HG03469 (cell line): ENCODE measurements at regions not wholly inside any gene's neighbourhood (a gene's known extent, or its start where the extent isn't known, plus 50 kb on each side); places are given as distances from the start of the nearest gene placed in this dataset.

Experiments
- ATAC-seq: cut with Tn5 transposase; IDR thresholded peaks from one replicate; pipeline ENCODE4 v1.9.1; 2021; ENCODE audit warnings: mild to moderate bottlenecking, moderate library complexity, moderate number of reproducible peaks; ENCODE audit not compliant: unreplicated experiment

DNA sequence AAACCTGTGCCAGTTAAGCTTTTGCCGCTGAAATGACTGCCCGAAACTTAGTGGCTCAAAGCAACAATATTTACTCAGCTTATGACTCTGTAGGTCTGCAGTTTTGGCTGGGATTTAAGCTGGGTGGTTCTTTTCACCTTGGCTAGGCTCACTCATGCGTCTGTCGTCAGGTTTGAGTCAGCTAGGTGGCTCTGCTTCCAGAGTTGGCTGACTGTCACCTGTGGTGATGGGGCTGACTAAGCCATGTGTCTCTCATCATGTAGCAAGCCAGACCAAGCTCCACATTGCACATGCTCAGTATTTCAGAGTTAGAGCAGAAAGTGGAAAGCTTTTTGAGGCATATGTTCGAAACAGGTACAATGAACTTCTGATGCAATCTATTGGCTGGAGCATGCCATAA lies 354.8 kb downstream of the MEIS1 start:
- no peak for ATAC-seq

DNA sequence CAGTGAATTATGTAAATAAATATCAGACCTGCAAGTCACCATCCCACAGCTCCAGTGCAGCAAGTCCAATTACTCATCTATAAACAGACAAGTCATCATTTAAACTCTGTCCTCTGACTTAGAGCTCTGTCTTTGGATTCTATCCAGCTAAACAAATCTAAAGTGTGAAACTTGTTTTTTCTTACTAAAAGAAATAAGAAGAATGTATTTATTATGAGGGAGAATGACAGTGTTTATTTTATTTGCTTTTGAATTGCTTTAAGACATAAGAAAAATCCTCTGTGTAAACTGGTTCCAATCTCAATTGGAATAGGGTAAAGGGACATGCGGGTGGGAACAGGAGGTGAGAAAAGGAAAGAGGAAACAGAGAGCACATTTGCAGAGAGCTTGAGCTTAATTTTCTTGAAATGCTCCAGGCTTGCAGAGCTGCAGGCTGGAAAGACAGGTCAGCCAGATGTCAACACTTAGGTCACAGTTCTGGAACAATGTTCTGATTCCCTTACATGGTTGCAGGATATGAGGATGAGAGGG lies 355.8 kb downstream of the MEIS1 start:
- ATAC-seq: no peak

DNA sequence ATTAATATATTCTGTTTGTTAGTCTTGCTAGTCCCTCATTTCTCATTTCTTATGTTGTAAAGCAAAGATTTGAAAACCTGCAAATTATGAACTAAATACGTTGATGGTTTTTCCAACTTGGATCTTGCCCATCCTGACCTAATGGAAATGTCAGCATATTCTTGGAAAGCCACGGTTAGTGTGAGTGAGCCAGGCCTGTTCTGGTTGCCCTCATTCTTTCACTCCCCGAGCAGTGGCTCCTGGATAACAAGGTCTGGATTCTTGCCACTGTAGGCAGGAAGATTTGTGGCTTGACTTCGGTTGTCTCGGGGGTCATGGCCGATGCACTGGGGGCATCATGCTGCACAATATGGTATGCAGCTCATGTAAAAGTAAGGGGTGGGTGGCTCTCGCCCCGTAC lies 359.1 kb downstream of the MEIS1 start:
- ATAC-seq: no peak

DNA sequence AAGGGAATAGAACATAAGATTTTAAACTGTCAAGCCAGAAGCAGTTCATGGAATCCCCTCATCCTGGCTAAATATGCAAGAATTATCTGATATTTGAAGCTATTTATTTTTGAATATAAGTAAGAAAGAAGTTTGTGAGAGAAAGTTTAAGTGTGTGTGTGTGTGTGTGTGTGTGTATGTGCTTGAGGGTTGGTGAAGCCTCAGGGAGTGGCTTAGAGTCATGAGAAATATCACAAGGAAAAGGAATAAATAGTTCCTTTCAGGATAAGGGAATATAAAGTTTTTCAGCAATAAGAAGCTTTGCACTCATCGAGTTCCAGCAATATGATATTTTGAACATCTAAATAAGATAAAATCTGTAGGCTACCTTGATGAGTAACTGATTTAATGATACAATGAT lies 359.6 kb downstream of the MEIS1 start:
- no peak for ATAC-seq

DNA sequence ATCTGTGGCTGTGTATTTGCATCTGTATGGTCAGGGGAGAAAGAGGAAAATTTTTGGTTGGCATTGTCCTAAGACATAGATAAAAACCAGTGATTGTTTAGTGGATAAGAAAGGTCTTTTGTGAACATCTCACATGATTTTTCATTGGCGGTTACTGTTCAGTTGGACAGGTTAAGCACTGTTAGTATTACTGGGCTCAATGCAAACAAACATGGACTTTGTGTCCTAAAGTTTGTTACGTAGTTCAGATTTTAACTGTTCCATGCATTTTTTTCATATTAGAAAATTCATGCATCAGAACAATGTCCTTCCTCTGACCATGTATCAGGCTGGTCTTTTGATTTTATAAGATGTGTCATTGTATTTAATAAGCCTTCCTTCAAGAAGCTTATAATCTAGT lies 368.0 kb downstream of the MEIS1 start:
- no peak for ATAC-seq

DNA sequence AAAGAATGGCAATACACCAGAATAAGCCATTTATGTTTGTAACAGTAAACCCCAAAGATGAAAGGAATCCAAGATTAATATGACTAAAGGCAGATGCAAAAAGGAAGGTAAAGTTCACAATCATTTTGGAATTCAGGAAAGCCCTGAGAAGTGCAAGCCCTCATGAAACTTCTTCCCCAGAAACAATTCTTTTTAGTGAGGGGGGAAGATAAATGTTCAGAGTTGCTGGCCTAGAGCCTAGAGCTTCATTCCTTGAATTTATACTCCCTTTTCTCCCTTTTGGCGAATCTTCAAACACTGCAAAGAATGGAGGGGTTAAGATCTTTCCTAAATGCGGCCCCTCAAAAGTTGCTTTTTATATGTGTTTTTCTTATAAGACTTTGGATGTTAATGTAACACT lies 368.8 kb downstream of the MEIS1 start:
- ATAC-seq: no peak

DNA sequence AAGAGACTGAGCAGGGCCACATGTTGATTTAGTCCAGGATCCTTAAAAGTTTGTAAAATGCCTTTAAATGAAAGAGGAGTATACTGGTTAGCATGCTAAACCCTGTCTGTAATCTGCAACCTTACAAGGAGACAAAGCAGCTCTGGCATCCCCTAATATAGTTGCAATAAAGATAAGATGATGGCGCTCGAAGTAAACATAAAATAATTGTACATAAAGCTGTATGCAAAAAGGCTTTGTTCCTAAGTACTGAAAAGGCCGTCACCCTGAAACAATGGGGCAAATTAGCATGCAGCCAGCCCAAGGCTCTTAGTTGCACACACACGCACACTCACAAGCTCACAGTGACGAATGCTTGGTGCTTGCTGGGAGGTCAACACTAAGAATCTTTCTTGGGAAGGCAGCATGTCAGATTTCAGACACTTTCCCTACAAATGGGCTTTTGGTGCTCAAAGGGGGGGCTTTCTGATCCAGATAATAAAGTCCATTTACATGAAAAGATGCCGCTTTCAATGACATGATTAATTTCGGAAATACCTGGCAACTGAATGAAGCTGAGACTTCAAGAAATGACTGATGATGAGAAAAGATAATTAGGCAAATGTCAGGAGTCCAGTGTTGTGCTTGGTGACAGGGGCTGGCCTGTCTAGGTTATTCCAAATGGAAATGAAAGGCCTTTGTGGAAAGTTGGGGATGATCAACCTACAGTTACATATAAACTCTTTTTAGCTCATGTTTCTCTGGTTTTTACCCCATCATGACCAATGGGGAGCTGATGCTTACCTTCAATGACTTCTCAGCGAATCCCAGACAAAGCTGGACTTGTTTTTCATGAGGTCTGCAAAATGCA lies 370.3 kb downstream of the MEIS1 start:
- no peak for ATAC-seq

DNA sequence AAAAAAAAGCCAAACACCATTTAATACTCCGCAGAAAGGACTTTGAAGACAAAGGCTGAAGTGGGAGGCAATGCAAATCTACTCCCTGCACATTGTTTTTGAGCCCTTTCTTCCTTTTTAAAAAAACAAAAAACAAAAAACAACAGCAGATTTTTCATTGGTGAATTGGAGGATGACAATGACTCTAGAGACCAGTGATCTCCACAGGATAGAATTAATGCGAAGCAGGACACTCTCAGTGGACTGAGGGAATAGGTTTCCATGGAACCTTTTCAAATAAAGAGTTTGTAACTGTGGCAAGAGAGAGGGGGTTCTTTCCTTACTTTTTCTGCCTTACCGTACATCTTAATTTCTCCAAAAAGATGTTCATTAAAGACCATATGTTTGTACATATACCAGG lies 371.0 kb downstream of the MEIS1 start:
- ATAC-seq: no peak

DNA sequence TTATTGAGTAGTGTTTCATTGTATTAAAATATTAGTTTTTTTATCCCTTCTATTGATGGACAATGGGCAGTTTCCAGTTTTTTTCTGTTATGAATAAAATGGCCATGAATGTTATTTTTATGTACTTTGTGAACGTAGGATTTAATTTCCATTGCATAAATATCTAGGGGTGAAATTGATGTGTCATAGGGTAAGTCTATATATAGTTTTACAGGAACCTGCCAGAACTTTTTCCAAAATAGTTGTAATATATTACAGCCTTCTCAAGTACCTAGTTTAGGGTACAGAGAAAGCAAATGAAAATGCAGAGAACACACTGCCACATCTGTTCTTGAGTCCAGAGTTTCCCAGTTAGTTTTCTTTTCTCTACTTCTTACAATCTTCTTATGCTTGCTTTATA lies 378.6 kb downstream of the MEIS1 start:
- ATAC-seq: no peak

DNA sequence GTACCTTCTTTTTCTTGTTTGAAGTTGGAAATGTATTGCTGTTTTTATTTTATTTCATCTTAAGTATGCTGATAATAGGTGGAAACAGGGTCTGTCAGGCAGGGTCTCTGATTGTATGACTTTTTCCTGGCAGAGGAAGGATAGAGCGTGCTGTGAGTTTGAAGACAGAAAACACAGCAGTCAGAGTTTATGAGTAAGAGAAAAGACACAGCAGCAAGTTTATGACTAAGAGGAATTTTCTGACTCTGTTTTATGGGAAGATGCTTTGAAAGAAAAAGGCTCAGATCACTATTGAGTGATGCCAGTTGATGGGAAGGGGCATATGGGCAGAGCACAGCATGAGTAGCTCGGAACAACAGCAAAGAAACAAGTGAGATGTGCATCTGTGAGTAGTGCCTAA lies 379.1 kb downstream of the MEIS1 start:
- ATAC-seq: no peak

DNA sequence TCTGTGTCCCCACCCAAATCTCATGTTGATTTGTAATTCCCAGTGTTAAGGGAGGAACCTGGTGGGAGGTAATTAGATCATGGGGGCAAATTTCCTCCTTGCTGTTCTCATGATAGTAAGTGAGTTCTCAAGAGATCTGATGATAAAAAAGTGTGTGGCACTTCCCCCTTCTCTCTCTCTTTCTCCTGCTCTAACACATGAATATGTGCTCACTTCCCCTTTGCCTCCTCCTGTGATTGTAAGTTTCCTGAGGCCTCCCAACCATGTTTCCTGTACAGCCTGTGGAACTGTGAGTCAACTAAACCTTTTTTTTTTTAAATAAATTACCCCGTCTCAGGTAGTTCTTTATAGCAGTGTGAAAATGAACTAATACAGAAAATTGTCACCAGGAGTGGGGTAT lies 380.0 kb downstream of the MEIS1 start:
- no peak for ATAC-seq

DNA sequence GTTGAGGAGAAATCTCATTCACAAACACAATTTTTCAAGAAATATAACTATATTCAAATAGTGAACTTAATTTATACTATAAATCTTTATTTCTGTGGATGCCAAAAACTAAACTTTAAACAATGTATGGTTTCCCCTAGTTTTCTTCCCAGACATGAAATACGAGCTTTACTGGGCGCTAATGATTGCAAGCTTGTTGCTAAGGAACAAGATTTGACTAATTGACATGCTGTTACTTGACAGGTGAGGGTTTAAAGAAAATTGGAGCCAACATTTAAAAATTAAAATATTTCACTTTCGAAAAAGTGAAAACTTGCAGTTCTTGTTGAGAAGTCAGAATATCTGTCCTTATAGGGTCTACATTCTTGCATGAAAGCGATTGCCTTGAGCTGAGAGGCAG lies 381.0 kb downstream of the MEIS1 start:
- ATAC-seq: no peak

DNA sequence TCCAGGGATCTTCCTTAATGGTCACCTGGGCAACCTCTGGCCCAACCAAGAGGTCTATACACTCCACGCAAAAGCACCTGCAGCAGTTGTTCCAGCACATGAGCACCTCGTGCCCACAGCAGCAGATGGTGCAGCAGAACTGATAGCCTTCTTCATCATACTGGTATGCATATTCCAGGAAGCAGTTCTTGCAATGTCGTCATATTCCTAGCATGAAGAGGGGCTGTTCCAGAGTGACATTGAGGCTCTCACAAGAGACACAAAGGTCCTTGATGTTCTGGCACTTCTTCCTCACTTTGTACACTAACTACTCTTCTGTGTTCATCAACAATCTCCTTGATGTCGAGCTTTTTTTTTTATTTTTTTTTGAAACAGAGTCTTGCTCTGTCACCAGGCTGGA lies 386.2 kb downstream of the MEIS1 start:
- ATAC-seq: no peak

DNA sequence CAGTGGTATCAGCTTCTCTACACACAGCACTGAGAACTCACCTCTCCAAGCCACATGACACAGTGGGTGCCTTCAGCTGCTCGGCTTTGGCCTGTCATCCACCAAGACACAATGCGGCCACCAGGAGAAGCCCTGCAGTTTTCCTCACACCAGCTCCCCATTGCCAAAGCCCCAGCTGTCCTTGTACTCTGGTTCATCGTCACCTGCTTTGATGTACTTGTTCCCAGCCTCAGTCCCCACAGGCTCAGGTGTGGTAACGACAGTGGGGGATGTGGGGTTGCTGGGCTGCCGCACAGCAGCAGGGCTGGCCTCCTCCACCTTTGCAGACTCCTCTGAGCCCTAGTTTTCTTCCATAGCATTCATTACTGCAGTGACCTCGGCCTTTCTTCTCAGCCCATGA lies 387.3 kb downstream of the MEIS1 start:
- no peak for ATAC-seq

DNA sequence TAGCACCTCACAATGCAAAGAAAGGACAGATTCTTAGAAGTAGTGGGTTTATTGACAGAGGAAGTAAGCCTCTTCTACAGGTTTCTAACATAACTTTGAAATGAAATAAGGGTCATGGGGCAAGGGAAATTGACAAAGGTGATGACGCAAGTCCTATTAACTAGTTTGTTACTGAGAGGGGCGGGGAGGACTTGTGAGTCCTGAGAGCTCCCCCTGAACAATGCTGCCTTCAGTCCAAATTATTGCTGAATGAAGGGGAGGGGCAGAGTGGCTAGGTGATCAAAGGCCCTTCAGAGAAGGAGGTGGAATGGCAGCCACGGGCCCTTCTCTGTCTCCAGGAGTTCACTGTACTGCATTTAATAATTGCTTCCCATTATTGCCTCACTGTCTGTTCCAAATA lies 390.0 kb downstream of the MEIS1 start:
- ATAC-seq: no peak

DNA sequence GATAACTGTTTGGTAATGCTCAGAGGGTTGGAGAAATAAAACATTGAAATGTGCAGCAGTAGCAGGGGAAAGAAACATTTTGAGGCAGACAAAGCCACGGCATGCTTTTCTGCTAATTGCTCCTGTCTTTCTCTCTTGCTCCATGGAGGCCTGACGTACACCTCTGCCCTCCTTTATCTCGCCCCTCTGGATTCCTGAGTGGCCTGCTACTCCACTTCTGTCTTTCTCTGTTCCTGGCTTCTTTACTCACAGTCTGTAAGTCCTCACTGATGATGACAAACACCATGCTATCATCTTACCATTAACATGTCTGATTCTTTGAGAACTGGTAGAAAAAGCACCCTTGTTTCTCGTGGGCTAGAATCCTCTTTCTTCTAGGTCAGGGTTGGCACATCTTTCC lies 392.9 kb downstream of the MEIS1 start:
- ATAC-seq: no peak

DNA sequence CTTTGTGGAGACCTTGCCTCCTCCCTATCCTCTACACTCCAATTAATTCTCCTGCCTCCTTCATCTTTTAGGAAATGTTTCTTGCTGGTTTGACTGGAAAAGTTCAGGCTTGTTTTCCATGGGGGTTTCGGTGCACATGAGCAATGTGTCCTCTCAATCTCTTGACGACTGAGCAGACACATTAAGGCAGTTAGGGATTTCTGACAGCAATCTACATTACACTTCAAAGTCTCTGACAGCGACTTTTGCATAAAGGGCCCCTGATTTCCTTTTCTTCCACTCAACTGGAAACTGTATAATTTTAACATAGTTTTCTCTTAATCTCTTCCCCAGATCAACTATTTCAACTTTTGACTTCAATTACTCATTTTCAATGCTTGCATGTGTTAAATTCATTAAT lies 394.0 kb downstream of the MEIS1 start:
- no peak for ATAC-seq

DNA sequence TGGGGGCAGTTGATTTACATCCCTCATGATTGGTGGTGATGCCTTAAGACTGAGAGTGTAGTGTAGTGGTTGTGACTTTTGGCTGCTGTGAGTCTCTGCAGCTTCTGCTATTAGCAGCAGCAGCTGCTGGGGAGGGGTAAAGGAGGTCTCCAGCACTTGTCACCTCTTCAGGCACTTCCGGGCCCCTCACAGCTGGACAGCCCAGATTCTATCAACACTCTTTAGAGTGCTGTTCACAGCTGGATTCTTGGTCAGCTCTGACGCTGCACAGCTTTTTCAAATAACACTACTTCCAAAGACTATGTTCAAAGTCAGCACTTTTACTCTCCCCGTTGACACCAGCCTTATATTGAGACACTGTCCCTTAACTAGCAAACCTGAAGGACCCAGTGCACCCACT lies 396.0 kb downstream of the MEIS1 start:
- no peak for ATAC-seq

DNA sequence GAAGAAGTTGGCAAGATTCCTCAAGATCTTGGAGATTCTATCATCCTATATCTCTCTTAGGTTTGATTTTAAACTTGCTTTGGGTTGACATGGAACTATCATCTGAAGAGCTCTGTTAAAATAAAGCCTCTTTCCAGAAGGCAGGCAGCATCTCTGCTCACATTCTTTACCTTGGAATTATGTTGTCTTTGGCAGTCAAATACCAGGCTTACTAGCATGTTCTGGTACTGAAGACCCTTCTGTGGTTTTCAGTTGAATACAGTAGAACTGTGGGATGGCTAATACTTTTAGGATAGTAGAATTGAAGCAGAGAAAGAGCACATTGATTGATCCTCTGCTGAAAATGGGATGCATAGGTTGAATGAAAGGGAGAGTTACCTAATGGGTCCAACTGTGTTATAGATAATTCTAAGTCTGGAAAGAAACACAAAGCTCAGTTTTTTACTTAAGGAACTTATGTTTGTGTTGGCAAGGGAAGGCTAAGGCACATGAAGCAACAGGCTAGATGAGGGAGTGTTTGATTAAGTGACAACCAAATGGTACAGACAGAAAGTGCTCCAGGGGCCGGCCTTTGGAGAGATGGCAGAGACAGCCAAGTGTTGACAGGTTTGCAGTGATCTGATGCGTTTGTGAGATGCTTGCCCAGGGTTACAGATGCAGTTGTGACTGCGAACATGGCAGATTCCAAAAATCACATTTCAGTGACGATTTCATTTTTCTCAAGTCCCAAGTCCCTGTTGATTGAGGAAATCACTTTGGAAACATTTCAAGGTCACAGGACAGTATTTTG lies 397.9 kb downstream of the MEIS1 start:
- ATAC-seq: no peak

DNA sequence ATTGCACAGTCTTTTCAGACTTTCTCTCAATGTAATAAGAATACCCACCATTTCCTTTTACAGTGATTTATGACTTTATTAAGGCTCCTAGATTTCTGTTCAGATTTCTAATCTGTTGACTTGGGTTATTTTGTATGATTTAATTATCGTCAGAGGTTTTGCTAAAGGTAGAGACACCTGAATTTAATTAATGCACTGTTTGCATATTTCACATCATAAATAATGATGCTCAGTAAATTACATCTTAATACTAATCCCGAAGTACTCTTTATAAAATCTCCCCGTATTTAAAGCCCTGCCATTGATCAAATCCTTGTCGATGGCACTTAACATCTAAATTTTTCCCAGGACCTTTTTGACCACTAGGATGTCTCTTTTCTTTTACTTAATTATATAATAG lies 399.9 kb downstream of the MEIS1 start:
- no peak for ATAC-seq

DNA sequence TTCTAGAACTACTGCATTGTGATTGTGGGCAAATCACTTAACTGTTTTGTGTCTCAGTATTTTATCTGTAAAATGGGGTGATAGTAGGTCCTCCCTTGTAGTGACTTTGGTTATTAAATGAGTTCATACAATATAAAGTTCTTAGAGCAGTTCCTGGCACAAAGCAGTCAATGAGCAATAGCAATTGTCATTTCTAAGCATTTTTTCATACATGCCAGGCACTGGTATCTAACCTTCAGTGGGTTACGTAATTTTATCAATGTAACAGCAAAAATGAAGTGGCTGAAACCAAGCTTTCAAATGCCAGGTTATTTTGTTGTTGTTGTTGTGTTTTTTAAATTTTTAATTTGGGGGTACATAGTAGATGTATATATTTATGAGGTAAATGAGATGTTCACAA lies 401.9 kb downstream of the MEIS1 start:
- ATAC-seq: no peak
